ENCODE measurements at regions not wholly inside any gene's neighbourhood (a gene's known extent, or its start where the extent isn't known, plus 50 kb on each side); places are given as distances from the start of the nearest gene placed in this dataset.
A peak's percentile ranks its signal among the peaks of the same experiment; 100 is the strongest.

DNA sequence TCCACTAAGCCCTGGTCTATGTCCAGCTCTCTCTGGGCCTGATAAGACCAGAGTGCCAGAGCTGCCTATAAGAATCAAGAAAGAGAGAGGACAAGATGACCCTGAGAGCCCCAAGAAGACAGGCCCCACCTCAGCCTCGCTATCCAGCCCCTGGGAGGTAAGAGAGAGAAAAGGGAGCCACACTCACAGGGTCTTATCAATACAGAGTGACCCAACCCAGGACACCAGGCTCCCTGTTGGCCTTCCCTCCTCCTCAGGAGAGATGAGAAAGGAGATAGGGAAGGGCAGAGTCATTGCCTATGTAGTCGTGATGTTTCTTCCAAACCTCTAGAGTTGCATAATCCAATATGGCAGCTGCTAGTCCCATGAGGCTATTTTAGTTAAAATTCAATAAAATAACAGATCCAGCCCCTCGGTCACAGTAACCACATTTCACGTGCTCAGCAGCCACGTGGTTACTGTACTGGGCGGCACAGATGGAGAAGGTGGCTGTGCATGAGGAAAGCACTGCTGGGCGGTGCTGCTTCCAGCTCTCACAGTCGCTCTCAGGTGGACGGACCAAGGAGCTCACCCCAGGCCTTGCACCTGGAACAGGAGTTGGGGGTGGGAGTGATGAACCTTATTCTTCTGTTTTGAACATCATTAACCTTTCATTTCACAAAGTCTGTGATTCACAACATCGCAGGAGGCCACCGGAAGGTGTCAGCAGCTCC, 525.8 kb downstream of the SHQ1 start:
- peak; percentile 47 for DNase-seq (ENCODE audit: low spot score)

DNA sequence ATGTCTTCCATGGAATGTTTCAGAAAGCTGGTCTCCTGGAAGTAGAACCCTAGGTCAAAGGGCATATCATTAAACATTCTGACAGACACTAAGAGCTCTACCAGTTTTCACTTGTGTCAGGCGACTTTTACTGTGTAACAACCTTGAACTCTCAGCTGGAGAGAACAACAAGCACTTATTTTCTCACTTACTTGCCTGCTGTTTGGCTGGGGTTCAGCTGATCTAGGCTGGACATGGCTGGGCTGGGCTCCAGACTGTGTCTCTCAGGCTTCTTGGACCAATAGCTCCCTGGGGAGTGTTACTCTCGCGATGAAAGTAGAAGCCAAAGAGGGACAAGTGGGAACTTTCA, 527.3 kb downstream of the SHQ1 start:
- no peak for DNase-seq (ENCODE audit: low spot score)

DNA sequence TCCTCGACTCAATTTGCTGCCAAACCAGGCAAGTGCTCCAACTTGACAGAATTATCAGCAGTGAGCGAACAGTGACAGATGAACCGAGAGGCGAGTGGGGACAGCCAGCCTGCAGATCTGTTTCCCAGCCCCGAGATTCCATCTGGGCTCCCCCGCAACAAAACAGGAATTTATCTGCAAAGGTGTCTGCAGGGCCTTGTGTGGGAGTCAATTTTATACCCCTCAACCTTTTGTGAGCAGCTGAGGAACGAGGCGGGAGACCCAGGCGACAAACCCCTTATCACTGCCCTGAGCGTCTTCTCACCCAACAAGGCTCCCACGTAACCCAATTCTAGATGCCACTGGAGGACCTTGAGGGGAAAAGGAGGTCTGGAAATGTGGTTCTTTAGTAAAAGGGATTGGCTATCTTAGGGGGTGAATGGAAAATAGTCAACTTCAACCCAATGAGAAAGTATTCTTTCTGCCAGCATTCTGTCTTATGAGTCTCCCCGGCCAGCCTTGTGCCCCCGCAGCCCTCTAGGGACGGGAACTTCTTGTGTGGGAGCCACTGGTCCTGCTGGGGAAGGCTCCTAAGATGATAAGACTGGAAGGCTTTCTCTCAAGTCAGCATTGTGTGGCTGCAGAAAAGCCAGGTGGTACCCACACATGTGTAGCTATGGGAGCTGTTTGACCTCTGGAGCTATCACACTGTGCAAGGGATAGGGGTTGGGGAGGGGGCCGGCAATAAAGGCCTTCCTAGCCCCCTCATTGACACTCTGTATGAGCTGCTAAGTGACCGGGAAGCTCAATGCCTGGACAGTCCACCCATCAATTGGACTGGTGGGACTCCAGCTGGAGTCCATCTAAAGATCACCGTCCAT, 527.9 kb downstream of the SHQ1 start:
- DNase-seq (ENCODE audit: low spot score), result no peak

DNA sequence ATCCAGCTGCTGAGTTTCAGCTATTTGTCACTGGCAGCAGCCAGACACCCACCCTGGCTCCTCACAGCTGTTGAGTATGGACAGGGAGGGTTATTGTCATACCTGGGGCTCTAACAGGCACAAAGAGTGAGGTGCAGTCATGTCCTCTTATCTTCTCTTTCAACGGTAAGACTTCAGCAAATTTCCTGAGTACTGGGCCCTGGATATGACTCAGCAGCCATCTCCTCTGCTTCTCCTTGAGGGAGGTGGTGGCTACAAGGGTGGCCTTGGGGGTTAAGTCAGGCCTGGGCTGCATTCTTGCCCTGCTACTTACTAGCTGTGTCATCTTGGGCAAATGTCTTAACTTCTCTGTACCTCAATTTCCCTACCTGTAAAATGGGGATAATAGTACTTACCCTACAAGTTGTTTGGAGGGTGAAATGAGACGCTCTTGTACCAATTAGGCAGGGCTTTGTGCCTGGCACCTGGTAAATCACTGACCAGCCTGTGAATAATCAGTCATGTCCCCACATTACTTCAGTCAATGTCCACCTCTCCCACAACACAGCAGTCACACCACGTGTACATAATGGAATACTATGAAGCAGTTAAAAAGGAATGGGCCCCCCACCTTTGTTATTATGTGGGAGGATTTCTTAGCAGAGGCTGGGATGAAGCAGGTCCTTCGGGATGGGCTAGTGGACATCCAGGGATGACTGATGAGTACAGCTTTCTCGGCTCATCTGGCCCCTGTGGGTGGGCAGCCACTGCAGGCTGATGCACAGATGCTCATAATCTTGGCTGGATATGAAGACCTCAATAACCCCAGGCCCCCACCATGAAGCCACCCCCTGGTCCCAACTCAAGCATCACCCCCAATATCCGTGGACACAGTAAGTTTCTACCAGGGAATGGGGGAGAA, 528.8 kb downstream of the SHQ1 start:
- peak; percentile 58 for DNase-seq (ENCODE audit: low spot score)

DNA sequence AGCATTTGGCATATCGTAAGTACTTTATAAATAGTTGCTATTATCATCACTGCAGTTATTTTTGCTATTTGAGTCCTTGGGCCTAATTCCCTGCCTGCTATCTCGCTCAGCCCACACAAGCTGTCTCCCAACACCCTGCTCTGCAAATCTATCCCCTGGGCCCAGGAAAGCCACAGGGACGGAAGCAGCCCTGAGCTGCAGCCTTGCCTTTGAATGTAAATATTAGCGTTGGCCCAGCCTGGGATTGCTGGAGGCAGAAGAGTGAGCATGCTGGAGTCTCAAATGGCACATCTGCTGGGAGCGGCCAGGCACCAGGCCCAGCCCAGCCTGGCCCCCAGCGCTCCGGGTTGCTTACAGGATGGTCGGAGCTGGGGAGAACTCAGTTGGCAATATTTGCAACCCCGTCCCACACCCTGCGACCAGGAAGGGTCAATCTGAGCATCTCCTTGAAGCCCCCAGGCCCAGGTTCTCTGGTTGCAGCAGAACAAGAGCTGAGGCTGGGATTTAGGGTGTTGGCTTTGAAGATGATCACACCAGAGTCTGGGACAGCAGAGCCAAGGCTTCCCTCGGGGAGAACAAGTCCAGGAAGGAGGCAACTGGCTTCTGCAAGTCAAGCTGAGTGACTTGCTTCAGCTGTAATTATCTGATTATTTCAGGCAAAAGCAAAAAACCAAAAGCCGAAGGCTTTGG, 529.6 kb downstream of the SHQ1 start:
- peak; percentile 12 for DNase-seq (ENCODE audit: low spot score)

DNA sequence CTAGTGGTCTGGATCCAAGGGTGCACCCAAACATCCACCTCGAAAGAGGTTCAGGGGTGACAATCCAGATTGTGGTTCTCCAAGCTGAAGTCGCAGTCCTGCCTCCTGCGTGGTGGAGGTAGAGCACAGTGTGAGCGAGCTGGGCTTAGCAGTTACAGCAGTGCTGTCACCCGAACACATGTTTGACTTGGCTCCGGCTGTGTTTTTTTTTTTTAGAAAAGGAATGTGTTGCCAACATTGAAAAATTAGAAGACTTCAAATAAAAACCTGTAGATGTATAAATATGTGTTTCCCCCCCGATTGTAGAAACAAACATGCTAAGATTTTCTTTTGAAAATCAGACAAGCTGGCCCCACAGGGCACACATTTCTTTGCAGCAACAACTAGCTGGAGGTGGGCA, 530.8 kb downstream of the SHQ1 start:
- no peak for DNase-seq (ENCODE audit: low spot score)

DNA sequence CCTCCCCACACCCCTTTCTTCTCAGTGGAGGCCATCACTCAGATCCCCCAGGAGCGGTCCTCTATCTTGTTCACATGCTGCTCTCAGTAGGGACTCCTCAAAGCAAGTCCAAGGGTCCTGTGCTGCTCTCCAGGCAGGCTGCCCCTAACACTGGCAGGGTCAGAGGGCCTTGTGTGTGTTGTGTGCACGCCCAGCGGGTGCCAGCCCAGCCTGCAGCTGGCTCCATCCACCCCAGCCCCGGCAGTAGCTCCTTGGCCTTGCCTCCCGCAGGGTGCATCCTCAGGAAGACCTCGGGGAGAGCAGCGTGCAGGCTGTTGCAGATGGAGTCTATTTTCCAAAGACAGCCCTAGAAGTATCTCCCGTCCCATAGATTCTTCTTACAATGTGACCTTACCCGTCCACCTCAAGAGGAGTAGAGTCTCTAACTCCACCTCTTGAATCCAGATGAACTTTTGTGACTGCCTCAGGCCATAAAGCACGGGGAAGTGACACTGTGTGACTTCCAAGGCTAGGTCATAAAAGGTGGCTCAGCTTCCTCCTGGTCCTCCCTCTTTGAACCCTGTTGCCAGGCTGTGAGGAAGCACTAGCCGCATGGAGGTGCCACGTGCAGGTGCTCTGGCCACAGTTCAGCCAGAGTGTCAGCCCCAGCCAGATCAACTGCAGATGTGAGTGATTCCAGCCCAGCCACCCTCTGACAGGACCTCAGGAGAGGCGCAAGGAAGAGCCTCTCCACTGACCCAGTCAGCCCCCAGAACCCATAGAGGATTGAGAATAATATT, 531.6 kb downstream of the SHQ1 start:
- DNase-seq (ENCODE audit: low spot score), result no peak

DNA sequence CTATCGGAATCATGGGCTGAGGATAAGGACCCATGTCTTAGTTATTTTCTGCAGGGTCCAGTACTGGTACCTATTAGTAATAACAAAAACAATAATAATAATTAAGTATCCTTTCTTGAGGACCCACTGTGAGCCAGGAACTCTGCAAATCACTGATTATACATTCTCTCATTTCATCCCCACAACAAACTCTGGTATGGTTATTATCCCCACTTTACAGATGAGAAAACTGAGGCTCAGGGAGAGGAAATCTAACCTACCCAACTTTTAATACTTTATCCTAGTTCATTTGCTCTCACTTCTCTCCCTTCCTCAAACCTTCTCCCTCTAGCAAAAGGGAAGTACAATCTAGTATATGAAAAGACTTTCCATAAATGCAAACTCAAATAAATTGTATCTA, 528.4 kb upstream of the PROK2 start:
- DNase-seq (ENCODE audit: low spot score), result no peak

DNA sequence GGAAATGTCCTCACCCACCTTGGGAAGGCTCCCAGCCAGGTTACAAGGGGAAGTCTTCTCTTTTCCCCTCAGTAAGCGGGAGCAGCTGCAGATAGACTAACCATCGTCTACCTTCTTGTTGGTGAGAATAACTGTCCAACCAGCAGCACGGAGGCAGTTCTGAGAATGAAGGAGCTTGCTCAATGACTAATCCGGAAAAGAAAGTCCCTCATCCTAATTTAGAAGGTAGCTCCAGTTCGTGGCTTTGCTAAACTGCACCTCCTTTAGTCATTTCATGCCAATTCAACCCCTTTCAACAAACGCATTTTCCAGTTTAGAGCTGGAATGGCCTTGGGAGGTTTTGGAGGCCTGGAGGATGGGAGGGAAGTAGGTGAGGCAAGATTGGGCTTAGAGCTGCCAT, 527.4 kb upstream of the PROK2 start:
- DNase-seq (ENCODE audit: low spot score), result no peak

DNA sequence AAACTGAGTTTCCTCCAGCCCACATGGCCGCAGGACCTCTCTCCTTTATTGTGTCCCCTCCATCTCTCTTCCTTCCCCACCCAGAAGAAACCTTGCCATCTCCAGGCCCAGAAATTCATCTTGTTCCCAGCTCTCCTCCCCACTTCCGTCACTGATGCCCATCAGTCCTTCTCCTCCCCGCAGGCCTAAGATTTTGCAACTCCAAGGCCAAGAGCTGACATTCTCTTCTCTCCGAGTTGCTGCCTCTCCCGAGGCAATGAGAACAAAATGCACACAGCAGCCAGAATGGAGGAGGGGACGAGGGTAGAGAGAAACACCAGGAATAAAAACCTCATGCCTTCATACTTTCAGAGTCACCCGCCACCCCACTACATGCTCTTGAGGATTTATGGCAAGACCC, 526.5 kb upstream of the PROK2 start:
- no peak for DNase-seq (ENCODE audit: low spot score)

DNA sequence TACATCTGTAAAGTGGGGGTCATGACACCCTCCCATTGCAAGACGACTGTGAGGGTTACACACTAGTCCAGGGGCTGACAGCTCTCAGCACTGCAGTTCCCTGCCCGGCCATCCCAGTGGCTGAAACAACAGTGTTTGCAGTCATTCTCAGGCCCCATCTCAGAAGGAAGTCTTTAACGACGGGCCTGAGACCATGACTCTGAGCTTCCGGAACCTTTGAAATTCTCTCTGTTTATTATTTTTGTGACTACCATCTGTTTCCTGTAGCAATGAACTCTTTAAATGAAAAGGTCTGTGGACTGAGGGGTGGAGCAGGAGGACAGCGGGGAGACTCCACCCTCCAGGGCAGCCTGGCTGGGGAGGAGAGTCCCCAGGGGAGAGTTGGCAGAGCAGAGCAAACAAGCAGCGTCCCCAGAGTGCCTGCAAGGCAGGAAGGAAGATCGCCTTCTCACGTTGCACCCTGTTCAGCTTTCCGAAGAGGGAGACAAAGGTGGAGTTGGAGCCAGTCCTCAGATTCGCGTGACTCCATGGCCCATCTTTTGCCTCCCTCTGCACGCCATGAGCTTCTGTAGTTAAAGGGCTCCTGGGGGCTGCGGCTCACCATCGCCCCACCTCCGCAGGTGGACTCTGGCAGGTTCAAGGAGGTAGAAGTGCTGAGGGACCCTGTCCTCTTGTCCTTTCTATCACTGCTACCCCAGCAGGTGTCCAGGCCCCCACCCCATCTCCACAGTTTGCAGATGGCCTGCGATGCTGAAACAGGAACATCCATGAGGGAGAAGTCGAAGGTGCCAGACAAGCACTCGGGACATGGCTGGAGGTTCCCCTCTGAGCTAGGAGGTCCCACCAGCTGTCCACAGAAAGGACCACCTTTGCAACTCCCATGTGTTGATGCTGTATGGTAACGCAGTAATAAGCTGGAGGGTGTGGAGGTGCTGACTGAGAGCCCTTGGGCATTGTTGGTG, 525.8 kb upstream of the PROK2 start:
- DNase-seq (ENCODE audit: low spot score), result peak; percentile 58

DNA sequence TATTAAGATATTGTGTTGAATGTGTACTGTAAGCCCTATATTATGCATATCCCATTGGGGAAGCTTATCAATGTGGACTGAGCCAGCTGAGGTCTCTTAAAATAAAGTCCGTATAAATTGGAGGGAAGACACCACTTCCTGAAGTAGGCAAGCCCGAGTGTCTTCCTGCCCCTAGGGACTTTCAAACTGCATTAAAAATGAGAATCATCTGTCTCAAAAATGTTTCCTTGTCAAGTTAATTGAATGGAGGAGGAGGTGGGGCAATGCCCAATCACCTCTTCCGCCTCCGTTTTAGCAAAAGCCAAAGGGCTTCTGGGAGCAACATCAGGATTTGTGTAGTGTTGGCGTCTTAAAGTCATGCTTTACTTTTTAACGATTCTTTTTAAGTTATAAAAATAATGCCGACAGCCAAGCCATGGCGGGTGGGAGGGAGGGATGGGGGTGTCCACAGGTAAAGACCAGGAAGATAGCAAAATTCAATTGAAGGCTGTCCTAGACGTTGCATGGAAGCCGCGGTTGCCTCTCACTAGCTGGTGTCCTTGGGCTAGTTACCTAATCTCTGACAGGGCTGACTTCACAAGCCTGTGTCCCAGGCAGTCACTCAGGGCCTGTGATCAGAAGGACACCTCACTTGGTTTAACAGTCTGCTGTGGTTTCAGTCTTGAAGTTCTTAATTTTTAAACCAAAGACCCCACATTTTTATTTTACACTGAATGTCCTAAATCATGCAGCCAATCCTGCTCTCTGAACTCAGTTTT, 524.9 kb upstream of the PROK2 start:
- DNase-seq (ENCODE audit: low spot score), result peak; percentile 12

DNA sequence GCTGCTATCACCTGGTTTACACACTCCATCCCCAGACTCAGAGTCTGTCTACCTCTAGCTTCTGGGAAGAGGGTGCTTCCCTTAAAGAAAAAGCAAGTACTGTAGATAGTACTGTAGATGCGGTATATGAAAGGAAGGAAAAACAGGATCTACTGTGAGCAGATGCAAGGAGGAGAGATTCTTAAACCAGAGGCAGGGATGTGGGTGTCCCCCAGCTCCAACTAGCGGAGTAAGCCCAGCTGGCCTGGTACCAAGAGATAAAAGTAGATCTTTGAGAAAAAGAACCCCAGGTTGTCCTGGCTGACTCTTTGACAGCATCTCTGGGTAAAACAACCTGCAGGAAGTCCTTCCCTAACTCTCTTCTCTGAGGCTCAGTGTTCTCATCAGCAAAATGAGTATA, 523.7 kb upstream of the PROK2 start:
- peak; percentile 61 for DNase-seq (ENCODE audit: low spot score)

DNA sequence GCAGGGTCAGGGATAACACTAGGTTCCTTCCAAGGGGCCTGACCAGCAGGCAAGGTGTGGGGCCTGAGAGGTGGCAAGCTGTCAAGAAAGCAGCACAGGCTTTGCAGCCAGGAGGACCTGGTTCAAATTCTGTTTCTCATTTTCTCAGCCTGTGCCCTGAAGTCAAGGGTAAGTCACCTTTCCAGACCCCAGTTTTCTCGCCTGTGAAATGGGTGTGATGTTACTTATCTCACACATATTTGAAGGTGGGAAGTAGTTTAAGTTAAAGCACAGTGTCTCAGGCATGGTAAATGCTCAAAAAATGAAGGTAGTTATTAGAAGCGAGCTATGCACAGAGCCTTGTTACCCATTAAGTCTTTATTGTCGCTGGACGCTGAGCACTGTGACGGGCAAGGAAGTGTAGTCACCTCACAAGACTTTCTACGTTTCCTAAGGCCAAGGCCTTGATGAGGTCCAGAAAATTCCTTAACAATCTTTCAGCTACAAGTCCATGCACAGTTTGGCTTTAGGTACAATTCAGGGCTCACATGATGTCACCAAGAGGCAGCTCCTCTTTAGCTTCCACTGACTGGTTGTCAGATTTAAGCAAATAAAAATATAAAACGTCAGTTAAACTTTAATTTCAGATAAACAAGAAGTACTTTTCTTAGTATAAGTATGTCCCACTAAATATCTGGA, 522.6 kb upstream of the PROK2 start:
- DNase-seq (ENCODE audit: low spot score), result no peak

DNA sequence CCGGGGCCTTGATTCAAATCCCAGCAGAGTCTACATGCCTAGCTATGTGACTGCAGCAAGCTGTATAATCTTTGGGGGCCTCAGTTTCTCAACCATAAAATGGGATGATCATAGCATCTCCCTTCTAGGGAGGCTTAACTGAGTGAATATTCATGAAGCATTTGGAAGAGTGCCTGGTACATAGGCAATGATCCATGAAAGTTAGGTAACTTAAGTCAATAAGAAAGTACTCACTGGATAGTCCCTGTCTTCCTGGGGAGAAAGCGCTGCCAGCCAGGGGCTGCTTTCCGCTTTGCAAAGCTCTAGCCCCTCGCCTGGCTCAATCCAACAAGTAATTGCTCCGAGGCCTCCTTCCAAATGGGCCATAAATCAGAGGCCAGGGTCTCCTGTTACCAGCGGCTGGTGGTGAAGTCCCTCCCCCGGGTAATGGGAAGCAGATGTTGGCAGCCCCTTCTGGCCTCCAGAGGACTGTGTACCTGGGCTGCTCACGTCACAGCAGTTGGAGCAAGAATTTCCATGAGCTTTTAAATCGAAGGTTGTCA, 521.9 kb upstream of the PROK2 start:
- no peak for DNase-seq (ENCODE audit: low spot score)

DNA sequence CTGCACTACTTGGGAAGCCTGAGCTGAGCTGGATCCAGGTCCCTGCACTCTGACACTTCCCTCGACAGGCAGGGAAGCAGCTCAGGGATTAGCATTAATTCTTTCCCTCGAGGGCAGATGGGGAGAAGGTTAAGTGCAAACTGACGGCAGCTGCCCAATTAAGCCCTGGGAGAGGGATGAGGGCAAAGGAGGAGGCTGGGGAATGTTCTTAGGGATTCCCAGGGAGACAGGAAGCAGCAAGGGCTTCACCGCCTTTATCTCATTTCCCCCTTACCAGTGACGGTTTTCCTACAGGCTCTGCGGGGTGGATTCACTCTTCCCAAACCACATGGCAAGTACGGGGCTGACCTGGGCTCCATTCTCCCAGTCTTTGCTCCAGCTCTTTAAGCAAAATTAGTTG, 519.0 kb upstream of the PROK2 start:
- DNase-seq (ENCODE audit: low spot score), result no peak

DNA sequence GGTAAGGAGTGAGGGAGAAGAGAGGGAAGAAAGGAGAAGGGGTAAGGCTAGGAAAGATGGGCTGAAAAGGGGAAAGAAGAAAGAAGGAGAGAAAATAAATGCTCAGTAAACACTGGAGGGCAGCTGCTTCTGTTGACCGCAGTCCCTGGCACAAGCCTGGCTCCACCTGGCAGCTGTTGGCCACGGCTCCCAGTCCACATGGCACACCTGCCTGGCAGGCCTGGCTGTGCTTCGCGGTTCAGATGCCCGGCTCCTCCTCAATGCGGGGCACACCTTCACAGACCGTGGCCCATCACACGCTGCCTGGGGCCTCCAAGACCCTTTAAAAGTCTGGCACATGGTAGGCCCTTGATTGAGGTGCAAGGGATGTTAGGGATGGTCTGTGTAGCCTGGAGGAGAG, 516.8 kb upstream of the PROK2 start:
- no peak for DNase-seq (ENCODE audit: low spot score)

DNA sequence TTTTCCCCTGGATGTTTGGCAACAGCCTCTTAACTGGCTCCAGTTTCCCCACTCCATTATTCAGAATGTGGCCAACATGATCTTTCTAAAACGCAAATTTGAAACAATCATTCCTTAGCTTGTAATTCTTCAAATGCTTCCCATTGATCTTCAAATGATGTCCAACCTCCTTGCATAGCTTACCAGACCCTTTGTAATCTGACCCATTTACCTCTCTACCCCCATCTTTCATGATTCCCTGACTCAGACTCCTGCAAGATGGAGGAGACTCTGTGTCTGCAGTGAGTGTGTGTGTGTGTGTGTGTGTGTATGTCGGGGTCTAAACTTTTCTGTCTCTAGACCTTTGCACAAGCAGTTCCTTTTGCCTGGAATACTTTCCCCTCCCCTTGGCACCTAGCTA, 515.7 kb upstream of the PROK2 start:
- DNase-seq (ENCODE audit: low spot score), result no peak
